ENCODE measurements at regions not wholly inside any gene's neighbourhood (a gene's known extent, or its start where the extent isn't known, plus 50 kb on each side); places are given as distances from the start of the nearest gene placed in this dataset.

- H3K27ac ChIP-seq, result no peak overlapping the region
- TF ChIP-seq CTCF (conservative IDR thresholded peaks at IDR 0.05), result no peak
Observed at GRCh38 chr12:76216585-76217472, 131.4 kb downstream of the BBS10 start.

GRCh38 chr12:76208129-76208528 is 123.6 kb upstream of the NAP1L1 start:
- TF ChIP-seq CTCF (conservative IDR thresholded peaks at IDR 0.05), result no peak
- H3K27ac ChIP-seq, result no peak overlapping the region

- TF ChIP-seq CTCF (conservative IDR thresholded peaks at IDR 0.05), result no peak
- H3K27ac ChIP-seq, result no peak overlapping the region
Observed at GRCh38 chr12:76206677-76207072, 122.2 kb upstream of the NAP1L1 start.

GRCh38 chr12:76206039-76206676 is 121.7 kb upstream of the NAP1L1 start:
- no peak overlapping the region for H3K27ac ChIP-seq
- TF ChIP-seq CTCF (conservative IDR thresholded peaks at IDR 0.05), result no peak

GRCh38 chr12:76202621-76203020 is 118.1 kb upstream of the NAP1L1 start:
- no peak for TF ChIP-seq CTCF (conservative IDR thresholded peaks at IDR 0.05)
- no peak overlapping the region for H3K27ac ChIP-seq

GRCh38 chr12:76201758-76202157 is 117.3 kb upstream of the NAP1L1 start:
- H3K27ac ChIP-seq, result no peak overlapping the region

More at GRCh38 chr12:76201758-76202157, 117.3 kb upstream of the NAP1L1 start:
- no peak for TF ChIP-seq CTCF (conservative IDR thresholded peaks at IDR 0.05)

Measured in VCaP (cell line).